NCI-H146 treated with DMSO at 0.1 percent for 48 hours (cell line): ENCODE measurements at regions not wholly inside any gene's neighbourhood (a gene's known extent, or its start where the extent isn't known, plus 50 kb on each side); places are given as distances from the start of the nearest gene placed in this dataset.
"Not testable (repeated sequence)": the region's sequence is repeated elsewhere in the genome, so short reads cannot be mapped to it uniquely, and the experiment has no call there.

ENCODE experiments used
- DNase-seq: peaks from one replicate; lab custom pipeline; 2025; ENCODE audit not compliant: unreplicated experiment; lab: John Stamatoyannopoulos, UW

- no peak for DNase-seq
These were observed 614.0 kb upstream of the CDH5 start for GRCh38 chr16:65752522-65752844.

- DNase-seq, result no peak
These were observed 614.6 kb upstream of the CDH5 start for GRCh38 chr16:65751622-65752521.

DNA sequence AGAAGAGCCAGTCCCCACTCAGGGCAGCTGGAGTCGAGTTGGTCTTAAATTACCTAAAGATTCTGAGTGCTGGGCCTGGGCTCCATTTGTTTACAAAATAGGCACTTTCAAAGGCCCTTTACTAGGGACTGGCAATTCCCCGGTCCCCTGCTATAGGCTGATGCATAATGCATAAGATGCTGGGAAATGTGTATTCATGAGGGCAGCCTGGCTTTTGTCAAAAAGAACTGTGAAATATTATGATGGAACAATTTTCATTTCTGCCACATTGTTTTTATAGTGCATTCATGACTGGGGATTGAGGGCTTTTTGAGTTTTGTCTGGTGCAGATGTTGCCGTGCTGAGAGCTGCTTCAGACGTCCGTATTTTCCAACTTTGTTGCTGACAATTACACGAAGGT is 617.0 kb upstream of the CDH5 start:
- DNase-seq, result no peak

- no peak for DNase-seq
These were observed 619.5 kb upstream of the CDH5 start for GRCh38 chr16:65746941-65747340.

DNA sequence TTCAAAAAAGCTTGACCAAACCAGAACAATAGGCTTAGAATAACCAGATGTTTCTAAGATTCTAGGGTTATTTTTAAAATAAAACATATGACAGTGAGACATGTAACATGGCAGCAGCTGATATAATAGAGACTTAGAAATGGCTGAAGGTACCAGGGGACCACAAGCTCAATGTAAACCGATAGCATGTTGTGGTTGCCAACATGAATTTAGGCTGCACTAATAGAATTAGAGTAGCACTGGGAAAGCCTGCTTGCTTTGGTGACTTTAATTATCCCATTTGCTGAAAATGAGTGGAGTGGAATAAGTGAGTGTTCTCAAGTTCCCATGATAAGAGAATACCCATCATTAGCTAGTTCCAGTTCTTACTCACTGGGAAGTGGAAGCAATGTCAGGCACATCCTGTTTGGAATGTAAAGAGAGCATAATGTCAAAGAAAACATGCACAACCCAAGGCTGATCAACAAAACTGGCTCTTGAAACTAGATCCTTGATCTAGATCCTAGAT is 621.2 kb upstream of the CDH5 start:
- DNase-seq, result no peak

- DNase-seq, result no peak
These were observed 622.1 kb upstream of the CDH5 start for GRCh38 chr16:65744401-65744800.

- no peak for DNase-seq
These were observed 621.7 kb upstream of the CDH11 start for GRCh38 chr16:65743558-65743957.

DNA sequence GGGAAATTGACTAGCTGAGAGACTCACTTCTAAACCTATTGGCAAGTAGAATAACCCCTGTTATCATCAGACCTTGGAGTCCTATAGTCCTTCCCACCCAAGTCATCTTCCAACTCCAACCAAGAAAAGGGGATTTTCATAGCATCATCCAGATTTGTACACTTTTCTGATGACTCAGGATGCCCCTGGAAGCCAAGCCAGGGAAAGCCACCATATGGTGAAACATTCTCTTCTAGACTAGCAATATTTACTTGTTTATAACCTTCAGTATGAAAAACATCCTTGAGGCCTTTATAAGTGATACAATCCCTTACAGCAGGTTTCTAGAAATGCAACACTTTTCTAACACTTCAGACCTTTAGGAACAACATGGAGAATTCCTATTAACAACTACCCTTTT is 618.8 kb upstream of the CDH11 start:
- no peak for DNase-seq

DNA sequence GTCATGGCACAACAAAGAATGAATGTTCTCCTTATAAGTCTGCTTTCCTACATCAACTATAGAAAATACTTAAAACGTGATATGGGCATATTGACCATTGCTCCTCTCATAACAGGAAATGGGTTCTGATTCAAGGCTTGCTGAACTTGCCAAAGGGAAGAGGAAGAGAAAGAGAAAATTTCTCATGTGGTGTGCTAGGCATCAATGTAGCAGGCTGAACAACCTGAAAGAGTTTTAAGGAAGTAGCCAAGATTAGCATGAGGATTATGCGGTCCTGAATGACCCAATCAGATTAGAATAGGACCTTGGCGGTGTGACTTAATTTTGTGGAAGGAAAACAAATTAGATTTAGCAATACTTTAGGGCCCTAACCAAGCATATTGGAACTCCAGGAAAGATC is 617.7 kb upstream of the CDH11 start:
- DNase-seq, result no peak

GRCh38 chr16:65737831-65738230 is 616.0 kb upstream of the CDH11 start:
- DNase-seq, result no peak

GRCh38 chr16:65735615-65736014 is 613.8 kb upstream of the CDH11 start:
- not testable (repeated sequence) for DNase-seq

DNA sequence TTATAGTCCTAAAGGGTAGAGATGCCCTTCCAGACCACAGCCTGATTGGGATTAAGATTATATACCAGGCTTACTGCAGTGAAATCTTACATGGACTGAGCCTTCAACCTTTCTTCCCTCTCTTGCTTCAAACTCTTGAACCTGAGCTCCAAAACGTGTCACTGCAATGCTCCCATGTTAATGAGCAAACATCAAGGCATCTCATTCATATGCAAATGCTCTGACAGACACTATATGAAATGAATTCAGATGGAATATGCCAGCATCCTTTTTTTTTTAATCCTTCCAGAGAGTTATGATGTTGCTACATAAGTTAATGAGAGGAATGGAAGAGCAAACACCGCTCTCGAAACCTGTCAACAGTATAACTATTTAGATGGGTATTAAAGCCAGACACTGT is 611.9 kb upstream of the CDH11 start:
- no peak for DNase-seq

GRCh38 chr16:65731833-65732232 is 610.0 kb upstream of the CDH11 start:
- no peak for DNase-seq

GRCh38 chr16:65728652-65729051 is 606.8 kb upstream of the CDH11 start:
- no peak for DNase-seq

- no peak for DNase-seq
These were observed 606.3 kb upstream of the CDH11 start for GRCh38 chr16:65728167-65728566.

DNA sequence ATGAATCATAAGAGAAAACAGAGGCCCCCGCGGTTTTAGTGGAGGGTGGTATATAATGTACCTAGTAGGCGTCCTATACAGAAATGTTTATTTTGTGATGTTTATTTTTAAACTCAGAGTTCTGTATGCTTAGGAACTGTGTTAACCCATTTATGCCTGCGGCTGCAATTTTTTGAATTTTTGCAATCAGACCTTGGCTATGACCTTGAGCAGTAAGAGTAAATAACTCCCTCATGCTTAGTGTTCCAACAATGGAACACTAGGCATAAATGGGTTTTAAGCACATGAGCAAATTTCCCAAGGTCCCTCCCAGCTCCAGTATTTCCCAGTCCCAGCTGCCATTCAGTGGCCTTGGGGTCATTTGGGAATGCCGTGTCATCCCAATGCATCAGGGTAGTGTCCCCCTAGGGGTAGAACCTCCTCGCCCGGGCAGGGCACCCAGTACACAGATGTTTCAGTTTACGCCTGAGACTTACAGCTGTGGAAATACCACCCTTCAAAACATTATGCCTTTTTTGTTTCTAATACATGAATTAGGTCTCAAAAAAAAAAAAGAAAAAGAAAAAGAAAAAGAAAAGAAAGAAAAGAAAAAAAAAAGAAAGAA is 605.8 kb upstream of the CDH11 start:
- DNase-seq, result no peak

DNA sequence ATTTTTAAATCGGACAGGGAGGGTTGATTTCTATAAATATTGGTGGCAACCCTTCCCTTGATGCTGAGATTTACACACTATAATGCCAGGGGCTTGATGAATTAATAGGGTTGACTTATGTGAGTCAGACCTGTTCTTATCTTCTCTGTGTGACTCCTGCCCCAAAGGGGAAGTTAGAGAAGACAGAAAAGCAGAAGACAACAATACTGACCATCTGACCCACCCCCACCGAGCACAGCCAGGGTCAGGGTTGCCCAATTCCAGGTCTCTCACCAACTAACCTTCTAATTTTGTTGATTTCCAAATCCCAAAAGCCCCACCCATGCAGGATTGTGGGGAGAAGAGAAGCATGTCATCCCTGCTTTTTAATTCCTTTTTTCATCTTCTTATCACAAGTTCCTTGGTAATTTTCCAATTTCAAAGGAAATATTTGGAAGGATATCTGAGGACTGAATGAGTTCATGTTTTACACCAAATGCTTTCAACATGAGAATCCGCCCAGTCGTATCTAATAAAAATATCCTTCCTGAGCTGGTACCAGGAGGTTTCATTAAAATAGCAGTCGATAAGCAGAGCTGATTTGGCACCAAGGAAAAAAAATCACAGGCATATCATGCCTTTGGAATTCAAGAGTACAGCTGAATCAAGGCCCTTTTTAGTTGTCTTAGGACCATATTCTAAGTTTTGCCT is 603.4 kb upstream of the CDH11 start:
- DNase-seq, result no peak

- DNase-seq, result no peak
These were observed 600.6 kb upstream of the CDH11 start for GRCh38 chr16:65722429-65722828.

DNA sequence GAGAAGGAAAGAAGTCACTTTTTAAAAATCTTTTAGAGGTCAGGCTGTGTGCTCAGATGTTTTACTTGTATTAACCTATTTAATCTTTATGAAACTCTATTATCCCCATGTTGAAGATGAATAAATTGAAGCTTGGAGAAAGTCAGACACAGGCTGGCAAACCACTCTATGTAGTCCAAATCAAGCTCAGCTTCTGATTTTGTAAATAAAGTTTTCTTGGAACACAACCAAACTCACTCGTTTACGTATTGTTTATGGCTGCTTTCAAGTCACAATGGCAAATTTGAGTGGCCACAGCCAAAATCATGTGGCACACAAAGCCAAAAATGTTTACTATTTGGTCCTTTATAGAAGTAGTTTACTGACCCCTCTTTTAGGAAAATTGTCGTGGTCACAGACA is 596.0 kb upstream of the CDH11 start:
- no peak for DNase-seq

GRCh38 chr16:65716737-65717700 is 595.2 kb upstream of the CDH11 start:
- no peak for DNase-seq
